Type B pancreatic cell (in vitro differentiated cells): ENCODE measurements at regions not wholly inside any gene's neighbourhood (a gene's known extent, or its start where the extent isn't known, plus 50 kb on each side); places are given as distances from the start of the nearest gene placed in this dataset.

Experiments used
- DNase-seq: peaks from one replicate; pipeline ENCODE4 v3.0.0; 2021; ENCODE audit warnings: mixed read lengths; ENCODE audit not compliant: unreplicated experiment; ENCODE audit errors: extremely low spot score
- H3K27ac Mint-ChIP-seq: 2 replicates; pipeline ENCODE4 v1.8.0; 2021; ENCODE audit warnings: mild to moderate bottlenecking, mixed read lengths
- H3K27me3 Mint-ChIP-seq: 2 replicates; pipeline ENCODE4 v1.8.0; 2021; ENCODE audit warnings: mixed read lengths
- H3K36me3 Mint-ChIP-seq: 2 replicates; pipeline ENCODE4 v1.8.0; 2021; ENCODE audit warnings: mixed read lengths
- H3K4me1 Mint-ChIP-seq: one replicate; pipeline ENCODE4 v1.8.0; 2021; ENCODE audit warnings: mixed read lengths; ENCODE audit not compliant: unreplicated experiment
- H3K4me3 Mint-ChIP-seq: 2 replicates; pipeline ENCODE4 v1.8.0; 2021; ENCODE audit warnings: mild to moderate bottlenecking, mixed read lengths
- H3K9me3 Mint-ChIP-seq: 2 replicates; pipeline ENCODE4 v1.8.0; 2021; ENCODE audit warnings: mixed read lengths
- TF ChIP-seq, protein P1 (sequence below): fragments of 200-600 bp; sonication (generic); conservative IDR thresholded peaks from 2 replicates; pipeline ENCODE4 v1.5.0; 2021; ENCODE audit warnings: antibody characterized with exemption, mild to moderate bottlenecking

DNA sequence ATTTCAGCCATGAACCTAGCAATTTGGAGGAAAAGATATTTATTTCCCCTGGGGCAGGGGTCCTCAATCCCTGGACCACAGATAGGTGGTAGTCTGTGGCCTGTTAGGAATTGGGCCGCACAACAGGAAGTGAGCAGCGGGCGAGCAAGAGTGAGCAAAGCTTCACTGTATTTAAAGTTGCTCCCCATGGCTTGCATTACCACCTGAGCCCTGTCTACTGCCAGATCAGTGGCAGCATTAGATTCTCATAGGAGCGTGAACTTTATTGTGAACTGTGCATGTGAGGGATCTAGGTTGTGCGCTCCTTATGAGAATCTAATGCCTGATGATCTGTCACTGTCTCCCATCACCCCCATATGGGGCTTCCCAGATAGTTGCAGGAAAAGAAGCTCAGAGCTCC is 127.6 kb downstream of the ICOS start:
- H3K36me3 Mint-ChIP-seq = no peaks in the 10 kb centered on the region
- H3K27ac Mint-ChIP-seq = no peak overlapping the region
- TF ChIP-seq, protein P1, sequence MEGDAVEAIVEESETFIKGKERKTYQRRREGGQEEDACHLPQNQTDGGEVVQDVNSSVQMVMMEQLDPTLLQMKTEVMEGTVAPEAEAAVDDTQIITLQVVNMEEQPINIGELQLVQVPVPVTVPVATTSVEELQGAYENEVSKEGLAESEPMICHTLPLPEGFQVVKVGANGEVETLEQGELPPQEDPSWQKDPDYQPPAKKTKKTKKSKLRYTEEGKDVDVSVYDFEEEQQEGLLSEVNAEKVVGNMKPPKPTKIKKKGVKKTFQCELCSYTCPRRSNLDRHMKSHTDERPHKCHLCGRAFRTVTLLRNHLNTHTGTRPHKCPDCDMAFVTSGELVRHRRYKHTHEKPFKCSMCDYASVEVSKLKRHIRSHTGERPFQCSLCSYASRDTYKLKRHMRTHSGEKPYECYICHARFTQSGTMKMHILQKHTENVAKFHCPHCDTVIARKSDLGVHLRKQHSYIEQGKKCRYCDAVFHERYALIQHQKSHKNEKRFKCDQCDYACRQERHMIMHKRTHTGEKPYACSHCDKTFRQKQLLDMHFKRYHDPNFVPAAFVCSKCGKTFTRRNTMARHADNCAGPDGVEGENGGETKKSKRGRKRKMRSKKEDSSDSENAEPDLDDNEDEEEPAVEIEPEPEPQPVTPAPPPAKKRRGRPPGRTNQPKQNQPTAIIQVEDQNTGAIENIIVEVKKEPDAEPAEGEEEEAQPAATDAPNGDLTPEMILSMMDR = no peak
- DNase-seq = no peak
- H3K9me3 Mint-ChIP-seq = peaks cover 5% of the 10 kb centered on the region
- peaks cover 14% of the 10 kb centered on the region for H3K4me1 Mint-ChIP-seq
- no peak overlapping the region for H3K4me3 Mint-ChIP-seq
- H3K27me3 Mint-ChIP-seq = no peaks in the 10 kb centered on the region

- DNase-seq = no peak
- H3K27ac Mint-ChIP-seq = no peak overlapping the region
Observed at GRCh38 chr2:204065566-204065965, 129.0 kb downstream of the ICOS start.

GRCh38 chr2:204066051-204066450 is 129.5 kb downstream of the ICOS start:
- Mint-ChIP-seq H3K4me1 (peaks cover 26% of the 10 kb centered on the region), H3K4me3 (no peak overlapping the region), H3K27ac (no peak overlapping the region)

More at GRCh38 chr2:204065566-204065965, 129.0 kb downstream of the ICOS start:
- no peaks in the 10 kb centered on the region for H3K36me3 Mint-ChIP-seq
- TF ChIP-seq, protein P1 = no peak
- H3K4me3 Mint-ChIP-seq = no peak overlapping the region
- peaks cover 1% of the 10 kb centered on the region for H3K27me3 Mint-ChIP-seq
- peaks cover 5% of the 10 kb centered on the region for H3K9me3 Mint-ChIP-seq
- H3K4me1 Mint-ChIP-seq = peaks cover 28% of the 10 kb centered on the region

GRCh38 chr2:204069804-204070203 is 133.2 kb downstream of the ICOS start:
- H3K36me3 Mint-ChIP-seq = no peaks in the 10 kb centered on the region
- TF ChIP-seq, protein P1 = no peak
- H3K4me3 Mint-ChIP-seq = peak overlapping the region; percentile 8
- no peak for DNase-seq
- peaks cover 34% of the 10 kb centered on the region for H3K4me1 Mint-ChIP-seq
- H3K9me3 Mint-ChIP-seq = peaks cover 5% of the 10 kb centered on the region
- no peak overlapping the region for H3K27ac Mint-ChIP-seq
- peaks cover 11% of the 10 kb centered on the region for H3K27me3 Mint-ChIP-seq

More at GRCh38 chr2:204066051-204066450, 129.5 kb downstream of the ICOS start:
- no peak for DNase-seq
- TF ChIP-seq, protein P1 = no peak
- peaks cover 5% of the 10 kb centered on the region for H3K9me3 Mint-ChIP-seq
- H3K27me3 Mint-ChIP-seq = peaks cover 3% of the 10 kb centered on the region
- H3K36me3 Mint-ChIP-seq = no peaks in the 10 kb centered on the region

DNA sequence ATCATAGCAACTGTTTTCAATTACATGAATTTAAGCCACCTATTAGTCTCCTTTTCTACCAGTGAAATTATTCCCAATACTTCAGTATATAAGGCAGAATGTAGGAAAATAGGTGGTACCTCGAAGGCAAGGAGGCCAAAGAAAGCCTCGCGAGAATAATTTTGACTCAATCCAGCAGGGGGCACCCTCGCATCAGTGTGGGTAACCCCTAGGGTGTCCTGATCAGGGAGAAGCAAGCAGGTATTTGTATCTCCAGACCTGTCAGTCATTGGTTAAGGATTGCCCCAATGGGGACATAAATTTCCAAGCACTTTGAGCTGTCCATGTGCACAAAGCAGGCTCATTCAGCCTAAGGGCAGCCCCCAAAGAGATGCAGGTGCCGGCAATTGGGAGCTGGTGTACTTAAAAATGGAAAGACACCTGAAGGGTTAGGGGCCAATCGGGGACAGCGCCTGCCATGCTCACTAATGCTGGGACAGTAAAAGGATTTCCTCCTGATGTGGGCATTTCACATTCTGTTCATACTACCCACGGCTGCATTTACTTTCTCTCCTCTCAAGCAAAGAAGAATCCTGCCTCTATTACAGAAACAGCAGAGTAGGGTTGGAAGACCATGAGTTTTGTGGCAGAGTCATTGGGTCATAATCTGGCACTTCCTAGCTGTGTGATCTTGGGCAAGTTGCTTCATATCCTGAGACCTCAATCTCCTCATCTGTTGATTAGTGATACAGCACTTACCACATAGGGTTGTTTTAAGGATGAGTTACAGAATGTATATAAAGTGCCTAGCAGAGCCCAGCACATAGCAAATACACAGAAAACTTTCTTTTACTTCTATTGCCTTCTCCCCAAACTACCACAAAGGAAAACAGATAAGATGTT is 136.1 kb downstream of the ICOS start:
- Mint-ChIP-seq H3K27me3 (peaks cover 14% of the 10 kb centered on the region), H3K9me3 (peaks cover 5% of the 10 kb centered on the region), H3K4me3 (no peak overlapping the region), H3K36me3 (no peaks in the 10 kb centered on the region), H3K27ac (no peak overlapping the region), H3K4me1 (peaks cover 25% of the 10 kb centered on the region)
- TF ChIP-seq, protein P1 = peak; percentile 68
- no peak for DNase-seq
